C4-2B (cell line): ENCODE measurements at regions not wholly inside any gene's neighbourhood (a gene's known extent, or its start where the extent isn't known, plus 50 kb on each side); places are given as distances from the start of the nearest gene placed in this dataset.

Source experiments
- ZFX ChIP-seq: fragments of 450-650 bp; IDR thresholded peaks from 2 replicates; pipeline ENCODE4 v1.6.1; 2017
- TF ChIP-seq, protein P1 (sequence below): fragments of 450-650 bp; conservative IDR thresholded peaks from 2 replicates; pipeline ENCODE4 v1.5.1; 2017; ENCODE audit warnings: mild to moderate bottlenecking

DNA sequence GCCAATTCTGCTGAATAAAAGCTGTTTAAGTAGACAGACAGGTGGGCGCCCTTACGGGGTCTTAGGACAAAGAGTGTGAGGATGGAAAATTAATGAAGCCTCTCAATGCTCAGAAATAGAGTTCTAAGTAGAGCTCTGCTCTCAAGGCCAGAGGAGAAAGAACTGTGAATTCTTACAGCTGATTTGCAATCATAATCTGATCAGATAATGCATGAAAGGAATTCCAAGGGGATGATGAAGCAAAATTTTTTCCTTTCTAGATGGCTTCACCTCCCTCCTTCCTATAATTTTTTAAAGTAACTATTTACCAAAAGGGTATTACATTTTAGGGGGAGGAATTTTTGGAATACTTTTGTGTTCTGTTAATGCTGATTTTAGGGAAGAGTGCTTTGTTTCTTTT lies 308.1 kb upstream of the HS3ST5 start:
- TF ChIP-seq, protein P1, sequence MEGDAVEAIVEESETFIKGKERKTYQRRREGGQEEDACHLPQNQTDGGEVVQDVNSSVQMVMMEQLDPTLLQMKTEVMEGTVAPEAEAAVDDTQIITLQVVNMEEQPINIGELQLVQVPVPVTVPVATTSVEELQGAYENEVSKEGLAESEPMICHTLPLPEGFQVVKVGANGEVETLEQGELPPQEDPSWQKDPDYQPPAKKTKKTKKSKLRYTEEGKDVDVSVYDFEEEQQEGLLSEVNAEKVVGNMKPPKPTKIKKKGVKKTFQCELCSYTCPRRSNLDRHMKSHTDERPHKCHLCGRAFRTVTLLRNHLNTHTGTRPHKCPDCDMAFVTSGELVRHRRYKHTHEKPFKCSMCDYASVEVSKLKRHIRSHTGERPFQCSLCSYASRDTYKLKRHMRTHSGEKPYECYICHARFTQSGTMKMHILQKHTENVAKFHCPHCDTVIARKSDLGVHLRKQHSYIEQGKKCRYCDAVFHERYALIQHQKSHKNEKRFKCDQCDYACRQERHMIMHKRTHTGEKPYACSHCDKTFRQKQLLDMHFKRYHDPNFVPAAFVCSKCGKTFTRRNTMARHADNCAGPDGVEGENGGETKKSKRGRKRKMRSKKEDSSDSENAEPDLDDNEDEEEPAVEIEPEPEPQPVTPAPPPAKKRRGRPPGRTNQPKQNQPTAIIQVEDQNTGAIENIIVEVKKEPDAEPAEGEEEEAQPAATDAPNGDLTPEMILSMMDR, result no peak
- TF ChIP-seq ZFX, result no peak
